ENCODE measurements at regions not wholly inside any gene's neighbourhood (a gene's known extent, or its start where the extent isn't known, plus 50 kb on each side); places are given as distances from the start of the nearest gene placed in this dataset.

GRCh38 chr3:94548581-94549316 lies 485.9 kb downstream of the NSUN3 start:
- no peaks in the 10 kb centered on the region for H3K36me3 ChIP-seq (ENCODE audit: insufficient read depth, low read length, poor library complexity, severe bottlenecking)

DNA sequence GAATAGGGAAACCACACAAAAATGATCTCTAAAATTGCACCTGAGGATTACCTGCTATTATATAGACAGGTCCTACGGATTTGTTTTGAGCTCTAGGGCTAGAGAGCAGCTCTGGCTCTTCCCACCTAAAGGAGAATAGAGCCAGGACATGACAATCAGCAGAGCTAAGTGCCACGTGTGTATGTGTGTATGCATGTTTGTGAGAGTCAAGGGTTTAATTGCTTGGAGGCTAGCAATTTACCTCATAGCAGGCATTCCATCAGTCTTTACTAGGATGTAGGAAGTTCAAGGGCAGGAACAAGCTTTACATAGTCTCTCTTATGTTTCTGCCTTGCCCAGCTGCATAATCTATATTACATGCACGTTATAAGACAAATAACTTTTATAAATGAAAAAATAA lies 498.2 kb downstream of the NSUN3 start:
- H3K27me3 ChIP-seq (replicated peaks; ENCODE audit: insufficient read depth, low read depth, low read length, poor library complexity), result no peaks in the 10 kb centered on the region
- DNase-seq (ENCODE audit: low spot score), result no peak
- H3K27ac ChIP-seq (ENCODE audit: low read depth, low read length, poor library complexity, severe bottlenecking), result no peak overlapping the region
- no TSS peak for BruUV-seq (replicated peaks)
- TF ChIP-seq EZH2 (IDR thresholded peaks at IDR 0.05; ENCODE audit: borderline replicate concordance, low read depth, low read length, poor library complexity, severe bottlenecking), result no peak
- TF ChIP-seq, protein P1, sequence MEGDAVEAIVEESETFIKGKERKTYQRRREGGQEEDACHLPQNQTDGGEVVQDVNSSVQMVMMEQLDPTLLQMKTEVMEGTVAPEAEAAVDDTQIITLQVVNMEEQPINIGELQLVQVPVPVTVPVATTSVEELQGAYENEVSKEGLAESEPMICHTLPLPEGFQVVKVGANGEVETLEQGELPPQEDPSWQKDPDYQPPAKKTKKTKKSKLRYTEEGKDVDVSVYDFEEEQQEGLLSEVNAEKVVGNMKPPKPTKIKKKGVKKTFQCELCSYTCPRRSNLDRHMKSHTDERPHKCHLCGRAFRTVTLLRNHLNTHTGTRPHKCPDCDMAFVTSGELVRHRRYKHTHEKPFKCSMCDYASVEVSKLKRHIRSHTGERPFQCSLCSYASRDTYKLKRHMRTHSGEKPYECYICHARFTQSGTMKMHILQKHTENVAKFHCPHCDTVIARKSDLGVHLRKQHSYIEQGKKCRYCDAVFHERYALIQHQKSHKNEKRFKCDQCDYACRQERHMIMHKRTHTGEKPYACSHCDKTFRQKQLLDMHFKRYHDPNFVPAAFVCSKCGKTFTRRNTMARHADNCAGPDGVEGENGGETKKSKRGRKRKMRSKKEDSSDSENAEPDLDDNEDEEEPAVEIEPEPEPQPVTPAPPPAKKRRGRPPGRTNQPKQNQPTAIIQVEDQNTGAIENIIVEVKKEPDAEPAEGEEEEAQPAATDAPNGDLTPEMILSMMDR (conservative IDR thresholded peaks at IDR 0.05; ENCODE audit: low read depth, low read length), result no peak
- ChIA-PET CTCF (no interaction called here), POLR2A (ENCODE audit: low non-redundant PET) (no interaction called here)
- no peak overlapping the region for H3K4me3 ChIP-seq (ENCODE audit: low read depth, low read length, poor library complexity, severe bottlenecking)
- intact Hi-C loops (cut with micrococcal nuclease; ENCODE audit: unreplicated experiment), result no loop called here
- H3K9me3 ChIP-seq (ENCODE audit: low read depth, low read length, poor library complexity, severe bottlenecking), result no peaks in the 10 kb centered on the region
- H3K4me1 ChIP-seq (ENCODE audit: insufficient read depth, low read length, poor library complexity, severe bottlenecking), result no peaks in the 10 kb centered on the region
- H3K36me3 ChIP-seq (ENCODE audit: insufficient read depth, low read length, poor library complexity, severe bottlenecking), result no peaks in the 10 kb centered on the region

More at GRCh38 chr3:94548581-94549316, 485.9 kb downstream of the NSUN3 start:
- H3K9me3 ChIP-seq (ENCODE audit: low read depth, low read length, poor library complexity, severe bottlenecking), result peaks cover 4% of the 10 kb centered on the region
- intact Hi-C loops (cut with micrococcal nuclease; ENCODE audit: unreplicated experiment), result no loop called here
- ChIA-PET CTCF (no interaction called here), POLR2A (ENCODE audit: low non-redundant PET) (no interaction called here)
- TF ChIP-seq EZH2 (IDR thresholded peaks at IDR 0.05; ENCODE audit: borderline replicate concordance, low read depth, low read length, poor library complexity, severe bottlenecking), result no peak
- TF ChIP-seq, protein P1 (conservative IDR thresholded peaks at IDR 0.05; ENCODE audit: low read depth, low read length), result no peak
- BruUV-seq (replicated peaks), result no TSS peak
- no peak overlapping the region for H3K4me3 ChIP-seq (ENCODE audit: low read depth, low read length, poor library complexity, severe bottlenecking)
- H3K27ac ChIP-seq (ENCODE audit: low read depth, low read length, poor library complexity, severe bottlenecking), result no peak overlapping the region
- no peak for DNase-seq (ENCODE audit: low spot score)
- H3K27me3 ChIP-seq (replicated peaks; ENCODE audit: insufficient read depth, low read depth, low read length, poor library complexity), result no peaks in the 10 kb centered on the region
- H3K4me1 ChIP-seq (ENCODE audit: insufficient read depth, low read length, poor library complexity, severe bottlenecking), result no peaks in the 10 kb centered on the region

DNA sequence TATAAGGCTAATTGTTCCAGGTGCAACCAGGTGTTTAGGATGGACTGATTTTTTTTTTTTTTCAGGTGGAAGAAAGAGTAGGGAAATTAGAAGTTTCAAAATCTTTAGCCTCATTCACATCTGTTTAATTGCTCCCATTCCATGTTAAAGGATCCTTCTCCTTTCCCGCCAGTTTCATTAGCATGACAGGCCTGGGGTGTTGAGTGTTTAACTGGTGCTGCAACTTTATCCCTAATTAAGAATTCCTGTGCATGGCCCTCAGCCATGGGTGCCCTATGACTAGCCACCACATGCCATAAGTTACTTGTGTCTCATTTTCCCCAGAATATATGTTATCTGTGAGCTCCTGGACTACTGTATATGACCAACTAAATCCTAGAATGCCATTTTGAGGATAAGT lies 501.4 kb downstream of the NSUN3 start:
- H3K27ac ChIP-seq (ENCODE audit: low read depth, low read length, poor library complexity, severe bottlenecking), result no peak overlapping the region
- POLR2A ChIA-PET (ENCODE audit: low non-redundant PET), result no interaction called here
- no peak overlapping the region for H3K4me3 ChIP-seq (ENCODE audit: low read depth, low read length, poor library complexity, severe bottlenecking)
- no peaks in the 10 kb centered on the region for H3K27me3 ChIP-seq (replicated peaks; ENCODE audit: insufficient read depth, low read depth, low read length, poor library complexity)
- BruUV-seq (replicated peaks), result no TSS peak
- no peaks in the 10 kb centered on the region for H3K4me1 ChIP-seq (ENCODE audit: insufficient read depth, low read length, poor library complexity, severe bottlenecking)
- H3K36me3 ChIP-seq (ENCODE audit: insufficient read depth, low read length, poor library complexity, severe bottlenecking), result no peaks in the 10 kb centered on the region
- no peaks in the 10 kb centered on the region for H3K9me3 ChIP-seq (ENCODE audit: low read depth, low read length, poor library complexity, severe bottlenecking)
- no peak for DNase-seq (ENCODE audit: low spot score)
- intact Hi-C loops (cut with micrococcal nuclease; ENCODE audit: unreplicated experiment), result no loop called here
- TF ChIP-seq EZH2 (IDR thresholded peaks at IDR 0.05; ENCODE audit: borderline replicate concordance, low read depth, low read length, poor library complexity, severe bottlenecking), result no peak
- TF ChIP-seq, protein P1 (conservative IDR thresholded peaks at IDR 0.05; ENCODE audit: low read depth, low read length), result no peak
- CTCF ChIA-PET, result no interaction called here

Measured in A673 (cell line).